HG03432 (cell line): ENCODE measurements at regions not wholly inside any gene's neighbourhood (a gene's known extent, or its start where the extent isn't known, plus 50 kb on each side); places are given as distances from the start of the nearest gene placed in this dataset.
"Not testable (repeated sequence)": the region's sequence is repeated elsewhere in the genome, so short reads cannot be mapped to it uniquely, and the experiment has no call there.

ENCODE experiments used
- ATAC-seq: cut with Tn5 transposase; IDR thresholded peaks from one replicate; pipeline ENCODE4 v1.9.1; 2021; ENCODE audit warnings: mild to moderate bottlenecking, moderate library complexity; ENCODE audit not compliant: unreplicated experiment

GRCh38 chr5:130624805-130625204 is 540.3 kb downstream of the HINT1 start:
- ATAC-seq: peak; percentile 54

GRCh38 chr5:130616161-130616560 is 548.9 kb downstream of the HINT1 start:
- ATAC-seq: no peak

- ATAC-seq: no peak
Measured at GRCh38 chr5:130605234-130605633, 559.8 kb downstream of the HINT1 start.

GRCh38 chr5:130596647-130597046 is 568.4 kb downstream of the HINT1 start:
- not testable (repeated sequence) for ATAC-seq

GRCh38 chr5:130580264-130580663 is 584.8 kb downstream of the HINT1 start:
- ATAC-seq: no peak

- ATAC-seq: no peak
Measured at GRCh38 chr5:130578354-130578753, 586.7 kb downstream of the HINT1 start.

- no peak for ATAC-seq
Measured at GRCh38 chr5:130571076-130571475, 594.0 kb downstream of the HINT1 start.

- no peak for ATAC-seq
Measured at GRCh38 chr5:130568791-130569190, 596.3 kb downstream of the HINT1 start.

GRCh38 chr5:130555429-130555828 is 609.6 kb downstream of the HINT1 start:
- no peak for ATAC-seq

GRCh38 chr5:130550562-130550928 is 614.5 kb downstream of the HINT1 start:
- ATAC-seq: no peak

GRCh38 chr5:130549884-130550561 is 615.0 kb downstream of the HINT1 start:
- no peak for ATAC-seq

GRCh38 chr5:130546211-130546610 is 618.8 kb downstream of the HINT1 start:
- no peak for ATAC-seq

- no peak for ATAC-seq
Measured at GRCh38 chr5:130545291-130545690, 619.8 kb downstream of the HINT1 start.

GRCh38 chr5:130541617-130542221 is 623.3 kb downstream of the HINT1 start:
- ATAC-seq: peak; percentile 87

GRCh38 chr5:130536691-130537090 is 628.4 kb downstream of the HINT1 start:
- ATAC-seq: no peak

GRCh38 chr5:130532786-130533185 is 628.5 kb downstream of the CHSY3 start:
- no peak for ATAC-seq

- ATAC-seq: peak; percentile 50
Measured at GRCh38 chr5:130529511-130530485, 625.5 kb downstream of the CHSY3 start.

GRCh38 chr5:130529111-130529510 is 624.8 kb downstream of the CHSY3 start:
- ATAC-seq: no peak

- no peak for ATAC-seq
Measured at GRCh38 chr5:130528474-130528873, 624.2 kb downstream of the CHSY3 start.

- no peak for ATAC-seq
Measured at GRCh38 chr5:130526708-130527107, 622.4 kb downstream of the CHSY3 start.

- no peak for ATAC-seq
Measured at GRCh38 chr5:130520211-130520610, 615.9 kb downstream of the CHSY3 start.
